H7 (cell line): ENCODE measurements at regions not wholly inside any gene's neighbourhood (a gene's known extent, or its start where the extent isn't known, plus 50 kb on each side); places are given as distances from the start of the nearest gene placed in this dataset.
"Not testable (repeated sequence)": the region's sequence is repeated elsewhere in the genome, so short reads cannot be mapped to it uniquely, and the experiment has no call there.

Experiments
- DNase-seq: peaks from one replicate; pipeline ENCODE4 v3.0.0; 2012
- H3K27me3 ChIP-seq: 2 replicates; pipeline ENCODE4 v1.6.0; 2011; ENCODE audit warnings: mild to moderate bottlenecking, low read length; ENCODE audit not compliant: control insufficient read depth, insufficient read depth
- H3K36me3 ChIP-seq: replicated peaks from 2 replicates; pipeline ENCODE4 v1.5.1; 2011; ENCODE audit warnings: low read length; ENCODE audit not compliant: control insufficient read depth, insufficient read depth
- H3K4me3 ChIP-seq: 2 replicates; pipeline ENCODE4 v1.5.1; 2011; ENCODE audit warnings: low read depth, mild to moderate bottlenecking, control low read depth, low read length, moderate library complexity; ENCODE audit not compliant: insufficient read depth

DNA sequence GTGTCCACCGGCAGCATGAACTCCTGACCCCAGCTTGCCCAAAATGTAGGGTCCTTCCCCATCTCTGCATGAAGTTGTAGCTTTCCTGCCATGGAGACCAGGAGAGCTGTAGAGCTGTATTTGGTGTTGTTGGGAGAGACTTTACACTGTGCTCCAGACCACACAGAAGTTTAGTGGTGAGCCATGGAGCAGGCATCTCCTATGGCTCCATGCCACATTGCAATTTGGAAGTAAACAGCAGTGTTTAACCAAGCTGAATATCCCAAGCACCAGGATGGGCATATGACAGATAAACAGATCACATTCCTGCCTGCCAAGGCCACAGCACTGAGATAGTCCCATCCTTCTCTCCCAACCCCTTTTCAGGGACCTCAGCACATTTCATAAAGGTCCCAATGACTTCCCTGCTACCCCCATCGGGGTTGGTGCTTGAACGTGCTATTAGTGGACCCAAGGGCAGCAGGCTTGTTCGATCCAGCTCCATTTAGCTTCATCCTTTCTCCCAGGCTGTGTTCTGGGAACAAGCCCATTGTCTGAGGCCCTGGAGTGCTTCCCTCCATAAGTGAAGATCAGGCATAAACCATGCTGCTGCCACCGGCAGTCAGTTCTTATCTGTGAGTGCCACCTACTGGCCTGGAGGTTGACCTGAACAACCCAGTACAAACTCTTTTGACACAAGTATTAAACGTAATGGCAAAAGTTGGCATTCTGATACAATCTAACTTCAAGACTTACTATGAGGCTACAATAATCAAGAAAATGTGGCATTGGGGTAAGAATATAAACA lies 172.3 kb upstream of the ATXN7L3B start:
- Histone ChIP-seq H3K36me3 (no peaks in the 10 kb centered on the region), H3K27me3 (no peaks in the 10 kb centered on the region), H3K4me3 (no peak overlapping the region)
- peak; percentile 4 for DNase-seq

DNA sequence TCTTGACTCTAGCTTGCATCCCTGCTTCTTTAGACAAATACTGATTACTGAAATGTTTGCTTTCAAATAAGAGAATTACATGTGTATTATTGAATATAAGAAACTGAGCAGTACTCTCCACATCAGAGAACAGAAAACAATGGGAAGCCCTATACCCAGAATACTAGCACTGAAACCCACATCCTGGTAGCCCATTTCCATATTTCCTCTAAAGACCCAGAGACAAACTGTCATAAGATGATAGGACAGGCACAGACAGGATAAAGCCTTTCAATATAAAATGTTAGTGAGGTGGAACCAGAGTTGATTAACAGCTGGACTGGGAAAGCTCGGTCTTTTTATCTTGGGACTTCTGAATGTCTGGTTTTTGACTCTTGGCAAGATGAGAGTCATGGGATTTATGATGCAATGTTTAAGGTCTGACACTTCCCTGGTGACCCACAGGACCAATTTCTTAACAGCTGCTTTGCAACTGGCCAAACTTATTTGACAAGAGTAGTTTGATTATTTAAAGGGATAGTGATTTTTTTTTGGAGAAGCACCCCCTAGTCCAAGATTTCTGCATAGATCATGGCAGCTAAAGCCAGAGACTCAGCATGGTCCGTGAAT lies 166.9 kb upstream of the ATXN7L3B start:
- DNase-seq, result no peak
- no peaks in the 10 kb centered on the region for H3K27me3 ChIP-seq
- no peaks in the 10 kb centered on the region for H3K36me3 ChIP-seq
- no peak overlapping the region for H3K4me3 ChIP-seq

DNA sequence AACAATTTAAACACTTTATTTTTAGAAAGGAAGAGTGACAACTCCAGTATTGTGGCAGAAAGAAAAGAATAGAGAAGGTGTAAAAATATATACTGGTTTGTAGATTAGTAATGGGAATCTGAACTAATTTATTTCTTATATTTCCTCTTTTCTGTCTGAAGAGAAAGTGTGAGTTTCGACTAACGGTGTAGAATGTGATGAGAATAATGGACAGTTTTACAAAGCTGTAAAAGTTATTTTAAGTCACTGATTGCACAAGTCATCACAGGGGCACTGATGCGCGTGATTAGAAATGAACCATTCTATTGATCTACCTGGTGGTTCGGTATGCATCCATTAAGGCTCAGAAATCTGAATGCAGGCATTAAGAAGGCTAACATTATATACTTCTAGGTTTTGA lies 158.5 kb upstream of the ATXN7L3B start:
- Histone ChIP-seq H3K4me3 (no peak overlapping the region), H3K27me3 (no peaks in the 10 kb centered on the region), H3K36me3 (no peaks in the 10 kb centered on the region)
- DNase-seq, result no peak

DNA sequence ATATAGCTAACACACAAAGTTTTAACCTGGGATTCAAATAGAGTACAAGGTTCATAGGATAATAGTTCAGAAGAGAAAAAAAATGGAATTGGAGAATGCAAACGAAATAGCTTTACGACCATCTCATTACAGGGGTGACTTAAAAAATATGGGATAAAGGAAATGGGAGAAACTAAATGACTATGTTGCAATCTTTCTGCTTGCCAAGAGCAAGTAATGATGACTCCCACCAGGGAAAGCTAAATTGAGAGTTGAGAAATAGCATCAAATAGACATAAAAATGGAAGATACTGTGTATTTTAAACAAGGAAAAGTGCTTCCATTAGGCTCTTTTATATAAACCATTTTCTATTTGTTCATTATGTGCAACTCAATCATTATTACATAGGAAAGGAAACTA lies 155.7 kb upstream of the ATXN7L3B start:
- H3K4me3 ChIP-seq, result no peak overlapping the region
- no peak for DNase-seq

DNA sequence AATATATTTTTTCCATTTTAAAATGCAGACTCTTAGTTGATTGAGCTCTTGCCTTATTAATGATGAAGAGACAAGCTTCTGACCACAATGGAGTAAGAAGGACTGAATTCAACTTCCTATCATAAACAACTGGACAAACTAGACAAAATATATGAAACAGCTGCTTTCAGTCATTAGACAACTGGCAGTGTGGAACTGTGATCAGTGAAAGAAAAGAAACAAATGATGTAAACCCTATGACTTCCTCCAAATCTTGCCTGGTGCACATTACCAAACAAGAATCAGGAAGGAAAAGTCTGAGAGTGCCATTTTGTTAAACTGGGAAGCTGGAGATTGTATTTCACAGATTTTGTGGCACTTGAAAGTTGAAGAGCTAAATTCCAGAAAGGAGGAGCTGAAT lies 154.7 kb upstream of the ATXN7L3B start:
- Histone ChIP-seq H3K36me3 (no peaks in the 10 kb centered on the region), H3K4me3 (no peak overlapping the region), H3K27me3 (no peaks in the 10 kb centered on the region)
- DNase-seq, result no peak

More for the DNA sequence above, 155.7 kb upstream of the ATXN7L3B start:
- Histone ChIP-seq H3K36me3 (no peaks in the 10 kb centered on the region), H3K27me3 (no peaks in the 10 kb centered on the region)

DNA sequence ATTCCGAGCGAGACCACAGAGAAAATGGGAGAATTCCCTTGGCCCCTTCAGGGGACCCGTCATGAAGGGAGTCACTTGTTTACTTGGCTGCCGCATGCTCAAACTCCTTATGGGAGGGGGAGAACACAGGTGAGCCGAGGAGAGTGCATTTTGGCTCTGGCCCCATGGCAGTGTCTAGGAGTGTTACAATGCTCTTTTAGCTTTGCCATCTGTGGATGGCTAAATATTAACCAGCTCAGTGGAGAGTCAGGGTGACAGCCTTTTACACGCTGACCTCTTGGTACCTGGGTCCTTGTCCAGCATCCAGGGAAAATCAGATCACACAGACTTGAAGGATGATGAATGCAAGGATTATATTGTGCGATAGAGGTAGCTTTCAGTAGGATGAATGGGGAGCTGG lies 146.4 kb upstream of the ATXN7L3B start:
- no peaks in the 10 kb centered on the region for H3K27me3 ChIP-seq
- no peak overlapping the region for H3K4me3 ChIP-seq
- no peak for DNase-seq
- H3K36me3 ChIP-seq, result no peaks in the 10 kb centered on the region

DNA sequence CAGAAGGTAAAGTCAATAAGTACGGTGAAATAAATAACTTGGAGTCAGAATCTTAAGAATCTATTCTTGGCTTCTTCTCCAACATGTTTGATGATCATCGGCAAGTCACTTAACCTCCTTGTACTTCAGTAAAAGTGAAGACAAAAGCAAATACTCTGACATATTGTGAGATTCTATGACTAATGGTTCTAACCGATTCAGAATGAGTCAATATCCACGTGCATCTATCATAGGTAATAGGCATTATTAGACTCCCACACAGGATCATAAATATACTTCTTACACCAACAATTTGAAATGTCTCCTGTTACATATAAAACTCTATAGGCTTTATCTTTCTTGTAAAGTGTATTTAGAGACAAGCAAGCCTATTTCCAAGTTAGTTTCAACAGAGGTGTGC lies 144.4 kb upstream of the ATXN7L3B start:
- DNase-seq, result no peak
- Histone ChIP-seq H3K36me3 (no peaks in the 10 kb centered on the region), H3K4me3 (no peak overlapping the region), H3K27me3 (no peaks in the 10 kb centered on the region)

DNA sequence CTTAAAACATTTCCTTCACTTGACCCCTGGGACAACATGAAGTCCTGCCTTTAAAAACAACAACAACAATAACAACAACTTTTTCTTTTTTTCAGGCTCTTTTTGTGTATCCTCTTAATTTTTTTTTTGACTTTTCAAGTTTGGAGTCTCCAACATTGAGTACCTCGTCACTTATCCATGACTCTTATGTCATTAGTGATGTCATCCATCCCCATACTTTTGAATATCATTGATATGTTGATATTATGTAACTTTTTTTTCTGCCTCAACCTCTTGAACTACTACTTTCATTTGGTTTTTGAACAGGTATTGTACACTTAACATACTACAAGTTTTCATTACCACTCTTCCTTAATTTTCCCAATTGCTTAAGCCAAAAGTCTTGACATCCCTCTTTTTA lies 143.0 kb upstream of the ATXN7L3B start:
- no peaks in the 10 kb centered on the region; the same call in 1 of the 2 replicates for H3K36me3 ChIP-seq
- no peak overlapping the region for H3K4me3 ChIP-seq
- DNase-seq, result no peak
- no peaks in the 10 kb centered on the region for H3K27me3 ChIP-seq

DNA sequence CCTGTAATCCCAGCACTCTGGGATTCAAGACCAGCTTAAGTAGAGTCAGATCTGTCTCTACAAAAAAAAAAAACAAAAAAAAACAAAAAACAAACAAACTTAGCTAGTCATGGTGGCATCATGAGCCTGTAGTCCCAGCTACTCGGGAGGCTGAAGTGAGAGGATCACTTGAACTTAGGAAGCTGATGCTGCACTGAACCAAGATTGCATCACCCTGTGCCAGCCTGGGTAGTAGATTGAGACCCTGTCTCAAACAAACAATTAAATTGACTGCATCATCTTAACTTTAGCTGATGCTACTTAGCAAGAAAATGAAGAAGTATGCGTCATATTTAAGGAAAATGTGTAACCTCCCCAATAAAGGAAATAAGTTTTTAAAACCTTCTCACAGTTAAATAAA lies 136.6 kb upstream of the ATXN7L3B start:
- DNase-seq, result no peak
- H3K27me3 ChIP-seq, result no peaks in the 10 kb centered on the region
- H3K36me3 ChIP-seq, result no peaks in the 10 kb centered on the region; the same call in 1 of the 2 replicates
- no peak overlapping the region for H3K4me3 ChIP-seq

DNA sequence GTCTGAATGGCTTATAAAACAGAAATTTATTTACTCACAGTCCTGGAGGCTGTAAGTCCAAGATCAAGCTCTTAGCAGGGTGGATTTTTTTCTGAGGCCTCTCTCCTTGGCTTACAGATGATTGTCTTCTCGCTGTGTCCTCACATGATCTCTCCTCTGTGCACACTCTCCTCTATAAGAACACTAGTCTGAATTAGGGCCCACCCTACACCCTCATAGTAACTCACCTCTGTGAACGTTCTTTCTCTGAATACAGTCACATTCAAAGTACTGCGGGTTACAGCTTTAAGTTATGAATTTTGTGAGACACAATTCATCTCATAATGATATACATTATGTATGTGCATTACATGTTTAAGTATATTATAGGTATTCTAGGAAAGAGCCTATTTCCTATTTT lies 135.7 kb upstream of the ATXN7L3B start:
- H3K4me3 ChIP-seq, result no peak overlapping the region
- no peak for DNase-seq
- H3K36me3 ChIP-seq, result no peaks in the 10 kb centered on the region; the same call in 1 of the 2 replicates
- H3K27me3 ChIP-seq, result no peaks in the 10 kb centered on the region

DNA sequence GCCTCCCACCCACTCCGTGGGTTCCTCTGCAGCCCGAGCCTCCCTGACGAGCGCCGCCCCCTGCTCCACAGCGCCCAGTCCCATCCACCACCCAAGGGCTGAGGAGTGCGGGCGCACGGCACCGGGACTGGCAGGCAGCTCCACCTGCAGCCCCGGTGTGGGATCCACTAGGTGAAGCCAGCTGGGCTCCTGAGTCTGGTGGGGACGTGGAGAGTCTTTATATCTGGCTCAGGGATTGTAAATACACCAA lies 134.5 kb upstream of the ATXN7L3B start:
- H3K36me3 ChIP-seq, H3K4me3 ChIP-seq, H3K27me3 ChIP-seq, DNase-seq: not testable (repeated sequence)

DNA sequence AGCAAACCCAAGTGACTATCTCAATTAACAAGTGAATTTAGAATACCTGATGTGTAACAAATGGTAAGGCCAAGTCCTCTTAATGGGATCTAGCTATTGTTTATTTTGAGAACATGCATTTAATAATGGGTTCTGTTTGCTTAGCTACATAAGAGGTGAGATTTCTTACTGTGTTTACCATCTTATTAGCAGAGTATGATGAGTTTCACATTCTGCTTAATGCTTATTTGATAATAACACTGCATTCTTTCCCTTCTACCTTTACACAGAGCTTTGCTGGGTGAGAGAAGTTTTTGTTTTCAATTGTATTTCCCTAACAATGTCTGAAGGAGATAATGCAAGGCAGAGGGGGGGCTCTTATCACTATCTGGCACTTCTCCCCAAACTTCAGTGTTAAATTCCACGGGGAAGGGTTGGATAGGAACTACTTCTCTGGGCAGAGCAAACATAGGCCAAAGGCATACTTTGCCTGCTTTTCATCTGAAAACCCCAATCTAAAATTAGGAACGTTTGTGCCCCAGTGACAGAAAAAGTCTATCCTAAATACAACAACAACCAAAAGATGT lies 129.0 kb upstream of the ATXN7L3B start:
- Histone ChIP-seq H3K36me3 (no peaks in the 10 kb centered on the region), H3K4me3 (no peak overlapping the region), H3K27me3 (no peaks in the 10 kb centered on the region)
- peak; percentile 18 for DNase-seq

DNA sequence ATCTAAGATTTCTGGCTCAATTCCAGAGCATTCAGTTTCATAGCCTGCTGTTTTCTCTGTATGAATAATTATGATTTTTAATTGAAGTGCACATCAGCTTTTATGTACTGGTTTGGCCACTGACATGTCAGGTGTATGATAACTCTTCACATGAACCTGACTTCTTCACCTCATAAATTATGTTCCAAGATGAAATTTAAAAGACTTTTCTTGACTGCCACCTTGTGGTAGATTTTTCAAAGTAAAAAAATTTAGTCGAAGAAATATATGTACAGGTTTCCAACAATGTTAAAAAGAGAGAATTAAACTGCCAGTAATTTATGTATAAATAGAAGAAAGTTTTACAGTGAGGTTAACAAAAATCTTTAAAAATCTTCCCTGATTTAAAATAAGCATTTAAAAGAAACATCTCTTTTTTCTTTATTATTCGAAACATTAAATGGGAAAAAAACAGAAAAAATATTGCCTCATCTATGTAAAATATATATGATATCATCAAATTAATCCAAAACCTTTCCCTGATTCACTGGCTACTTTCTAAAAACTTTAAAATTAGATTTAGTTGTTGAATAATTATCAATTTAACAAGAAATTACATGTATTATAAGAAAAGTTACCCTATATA lies 124.9 kb upstream of the ATXN7L3B start:
- no peaks in the 10 kb centered on the region for H3K36me3 ChIP-seq
- DNase-seq, result no peak
- H3K4me3 ChIP-seq, result no peak overlapping the region
- no peaks in the 10 kb centered on the region for H3K27me3 ChIP-seq

DNA sequence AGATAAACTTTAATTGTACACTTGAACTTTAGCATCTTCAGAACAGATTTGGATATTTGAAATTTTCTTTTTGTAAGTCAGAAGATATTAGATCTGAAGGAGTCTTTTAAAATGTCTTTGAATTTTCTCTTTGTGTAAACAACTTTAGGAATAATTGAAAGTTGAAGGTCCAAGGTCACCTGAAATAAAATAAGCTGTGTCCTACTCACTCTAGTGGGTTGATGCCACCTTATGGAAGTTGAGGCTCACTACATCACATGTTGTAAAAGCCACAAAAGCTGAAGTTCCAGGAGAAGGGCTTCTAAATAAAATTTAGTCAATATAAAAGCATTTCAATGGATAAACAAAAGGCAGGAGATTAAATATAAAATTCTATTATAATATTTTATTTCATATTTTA lies 122.0 kb upstream of the ATXN7L3B start:
- DNase-seq, result no peak
- Histone ChIP-seq H3K4me3 (no peak overlapping the region), H3K36me3 (no peaks in the 10 kb centered on the region), H3K27me3 (no peaks in the 10 kb centered on the region)

DNA sequence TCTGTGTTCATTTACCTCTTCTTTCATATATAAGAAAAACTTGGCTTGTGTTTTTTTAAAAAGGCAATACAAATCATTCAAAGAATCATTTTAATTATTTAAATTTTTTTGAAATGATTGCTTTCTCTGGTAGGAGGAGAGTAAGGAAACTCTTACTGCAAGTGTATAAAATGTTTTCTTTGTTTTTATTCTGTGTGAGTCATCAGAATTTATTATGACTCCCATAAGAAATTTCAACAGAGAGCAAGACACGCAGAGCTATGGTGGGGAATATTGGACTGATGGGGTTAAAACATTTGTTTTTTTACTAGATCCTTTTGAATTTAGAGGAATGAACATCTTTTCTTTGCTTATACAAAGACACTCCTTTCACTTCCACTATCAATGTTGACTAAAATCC lies 119.1 kb upstream of the ATXN7L3B start:
- Histone ChIP-seq H3K36me3 (no peaks in the 10 kb centered on the region), H3K4me3 (no peak overlapping the region), H3K27me3 (no peaks in the 10 kb centered on the region)
- no peak for DNase-seq
